HTR-8/SVneo (cell line): ENCODE measurements at regions not wholly inside any gene's neighbourhood (a gene's known extent, or its start where the extent isn't known, plus 50 kb on each side); places are given as distances from the start of the nearest gene placed in this dataset.

Experiments
- DNase-seq: peaks from one replicate; pipeline ENCODE4 v3.0.0; 2011; ENCODE audit warnings: low spot score, mixed read lengths; ENCODE audit not compliant: insufficient read length
- FAIRE-seq: peaks from 2 replicates; lab custom pipeline; 2011; peaks lifted over from hg19 to GRCh38; lab: Jason Lieb, UNC

- no peak for FAIRE-seq
These were observed 308.3 kb upstream of the UBE2E2 start for GRCh38 chr3:22894865-22895264.

GRCh38 chr3:22895671-22896070 lies 307.5 kb upstream of the UBE2E2 start:
- DNase-seq (no peak), FAIRE-seq (no peak)

More at GRCh38 chr3:22894865-22895264, 308.3 kb upstream of the UBE2E2 start:
- no peak for DNase-seq

GRCh38 chr3:22898558-22898957 lies 304.6 kb upstream of the UBE2E2 start:
- FAIRE-seq (no peak), DNase-seq (no peak)

- no peak for FAIRE-seq
- no peak for DNase-seq
These were observed 303.7 kb upstream of the UBE2E2 start for GRCh38 chr3:22899441-22899840.

GRCh38 chr3:22900296-22900695 lies 302.8 kb upstream of the UBE2E2 start:
- DNase-seq (no peak), FAIRE-seq (no peak)

GRCh38 chr3:22901684-22902083 lies 301.4 kb upstream of the UBE2E2 start:
- FAIRE-seq: no peak

GRCh38 chr3:22907161-22907780 lies 295.9 kb upstream of the UBE2E2 start:
- DNase-seq (no peak), FAIRE-seq (no peak)

More at GRCh38 chr3:22901684-22902083, 301.4 kb upstream of the UBE2E2 start:
- no peak for DNase-seq

GRCh38 chr3:22907796-22908195 lies 295.3 kb upstream of the UBE2E2 start:
- no peak for FAIRE-seq

GRCh38 chr3:22908989-22909507 lies 294.1 kb upstream of the UBE2E2 start:
- DNase-seq (no peak), FAIRE-seq (no peak)

More at GRCh38 chr3:22907796-22908195, 295.3 kb upstream of the UBE2E2 start:
- no peak for DNase-seq

GRCh38 chr3:22916933-22917332 lies 286.2 kb upstream of the UBE2E2 start:
- FAIRE-seq (no peak), DNase-seq (no peak)

GRCh38 chr3:22920006-22920405 lies 283.1 kb upstream of the UBE2E2 start:
- DNase-seq (no peak), FAIRE-seq (no peak)

GRCh38 chr3:22922317-22922716 lies 280.8 kb upstream of the UBE2E2 start:
- DNase-seq: peak; percentile 8
- no peak for FAIRE-seq

- DNase-seq: no peak
- FAIRE-seq: no peak
These were observed 279.4 kb upstream of the UBE2E2 start for GRCh38 chr3:22923711-22924110.

- DNase-seq (no peak), FAIRE-seq (no peak)
These were observed 274.7 kb upstream of the UBE2E2 start for GRCh38 chr3:22928216-22929110.

GRCh38 chr3:22933051-22933840 lies 269.9 kb upstream of the UBE2E2 start:
- FAIRE-seq (no peak), DNase-seq (no peak)

- FAIRE-seq: no peak
These were observed 269.3 kb upstream of the UBE2E2 start for GRCh38 chr3:22933841-22934116.

GRCh38 chr3:22935040-22935439 lies 268.1 kb upstream of the UBE2E2 start:
- no peak for FAIRE-seq

More at GRCh38 chr3:22933841-22934116, 269.3 kb upstream of the UBE2E2 start:
- no peak for DNase-seq

GRCh38 chr3:22937536-22937935 lies 265.6 kb upstream of the UBE2E2 start:
- FAIRE-seq (no peak), DNase-seq (no peak)

More at GRCh38 chr3:22935040-22935439, 268.1 kb upstream of the UBE2E2 start:
- no peak for DNase-seq

GRCh38 chr3:22938739-22939138 lies 264.4 kb upstream of the UBE2E2 start:
- FAIRE-seq: no peak
- DNase-seq: no peak

GRCh38 chr3:22939349-22939748 lies 263.8 kb upstream of the UBE2E2 start:
- FAIRE-seq (no peak), DNase-seq (no peak)

GRCh38 chr3:22940285-22940684 lies 262.8 kb upstream of the UBE2E2 start:
- DNase-seq: no peak
- FAIRE-seq: no peak
